ENCODE measurements at regions not wholly inside any gene's neighbourhood (a gene's known extent, or its start where the extent isn't known, plus 50 kb on each side); places are given as distances from the start of the nearest gene placed in this dataset.

DNA sequence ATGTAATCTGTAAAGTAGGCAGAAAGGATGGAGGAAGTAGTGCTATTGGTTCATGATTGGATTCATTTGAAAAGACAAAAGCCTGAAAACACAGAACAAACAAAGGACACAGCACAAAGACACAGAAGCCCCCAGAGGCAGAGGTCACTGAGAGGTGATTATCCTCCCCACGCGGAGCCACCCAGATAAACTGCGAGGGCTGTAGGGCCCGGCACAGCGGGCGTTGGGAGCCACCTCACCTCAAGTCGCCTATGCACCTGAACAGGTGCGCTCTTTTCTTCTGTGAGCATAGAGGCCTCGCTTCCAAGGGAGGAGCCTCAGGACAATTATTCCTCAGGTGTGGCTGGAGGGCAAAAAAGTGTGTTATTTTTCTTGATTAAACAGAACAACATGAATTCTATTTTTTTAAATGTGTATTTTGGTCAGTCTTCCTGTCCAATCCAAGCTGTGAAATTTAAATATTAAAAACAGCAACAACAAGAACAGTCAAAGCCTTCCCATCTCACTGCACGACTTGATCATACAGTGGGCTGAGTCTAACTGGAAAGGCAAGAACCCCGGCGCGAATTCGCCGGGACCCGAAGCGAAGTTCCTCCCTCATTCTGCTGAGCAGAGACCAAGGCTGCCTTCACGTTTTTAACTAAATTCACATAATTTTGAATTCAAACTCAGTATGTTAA, 205.3 kb downstream of the THBS2 start:
- no peak for DNase-seq (ENCODE audit: low read depth in 2 of 2, low spot score in 1 of 2)

GRCh38 chr6:169047345-169047744, 206.3 kb downstream of the THBS2 start:
- no peak for DNase-seq (ENCODE audit: low read depth in 2 of 2, low spot score in 1 of 2)

DNA sequence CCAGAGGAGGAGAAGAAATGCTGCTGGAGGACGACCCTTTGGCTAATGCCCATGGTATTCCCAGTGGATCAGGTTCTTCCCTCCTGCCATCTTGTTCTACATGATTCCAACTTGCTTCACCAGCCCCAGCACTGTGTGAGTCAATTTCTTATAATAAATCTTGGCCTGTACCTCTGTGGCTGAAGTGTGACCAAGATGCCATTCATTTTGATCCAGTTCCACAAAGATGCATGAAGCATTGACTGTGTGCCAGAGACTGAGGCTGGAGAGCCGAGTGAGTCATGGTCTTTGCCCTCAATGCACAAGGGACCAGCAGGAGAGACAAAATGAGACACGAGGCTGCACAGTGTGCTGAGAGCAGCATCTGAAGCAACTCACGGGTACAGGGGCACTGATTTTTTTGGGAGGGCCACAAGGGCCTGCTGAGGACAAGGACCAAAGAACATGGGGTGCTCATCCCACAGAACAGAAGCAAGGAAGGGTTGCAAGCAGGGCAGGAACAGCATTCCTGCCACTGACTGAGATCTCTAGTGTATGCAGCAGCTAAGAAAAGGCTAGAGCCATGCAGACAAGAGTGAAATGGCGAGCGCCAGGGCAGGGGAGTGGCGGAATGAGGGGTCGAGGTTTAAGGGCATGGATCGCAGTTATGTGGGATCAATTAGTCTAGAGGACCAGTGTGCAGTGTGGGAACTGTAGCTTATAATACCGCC, 207.0 kb downstream of the THBS2 start:
- DNase-seq (ENCODE audit: low read depth in 2 of 2, low spot score in 1 of 2), result no peak

GRCh38 chr6:169046021-169046420, 207.6 kb downstream of the THBS2 start:
- no peak for DNase-seq (ENCODE audit: low read depth in 2 of 2, low spot score in 1 of 2)

DNA sequence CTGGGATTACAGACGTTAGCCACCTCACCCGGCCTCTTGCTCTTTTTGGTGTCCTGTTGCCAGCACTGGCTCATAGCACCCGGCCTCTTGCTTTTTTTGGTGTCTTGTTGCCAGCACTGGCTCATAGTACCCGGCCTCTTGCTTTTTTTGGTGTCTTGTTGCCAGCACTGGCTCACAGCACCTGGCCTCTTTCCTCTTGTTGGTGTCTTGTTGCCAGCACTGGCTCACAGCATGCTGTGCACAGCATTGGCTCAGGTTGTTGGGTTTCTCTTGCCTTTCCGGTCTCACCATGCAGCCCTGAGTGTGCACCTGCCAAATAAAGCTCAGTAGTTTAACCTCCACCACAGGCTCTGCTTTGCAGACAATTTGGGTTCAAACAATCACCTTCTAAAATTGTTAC, 208.2 kb downstream of the THBS2 start:
- DNase-seq (ENCODE audit: low read depth in 2 of 2, low spot score in 1 of 2), result no peak

DNA sequence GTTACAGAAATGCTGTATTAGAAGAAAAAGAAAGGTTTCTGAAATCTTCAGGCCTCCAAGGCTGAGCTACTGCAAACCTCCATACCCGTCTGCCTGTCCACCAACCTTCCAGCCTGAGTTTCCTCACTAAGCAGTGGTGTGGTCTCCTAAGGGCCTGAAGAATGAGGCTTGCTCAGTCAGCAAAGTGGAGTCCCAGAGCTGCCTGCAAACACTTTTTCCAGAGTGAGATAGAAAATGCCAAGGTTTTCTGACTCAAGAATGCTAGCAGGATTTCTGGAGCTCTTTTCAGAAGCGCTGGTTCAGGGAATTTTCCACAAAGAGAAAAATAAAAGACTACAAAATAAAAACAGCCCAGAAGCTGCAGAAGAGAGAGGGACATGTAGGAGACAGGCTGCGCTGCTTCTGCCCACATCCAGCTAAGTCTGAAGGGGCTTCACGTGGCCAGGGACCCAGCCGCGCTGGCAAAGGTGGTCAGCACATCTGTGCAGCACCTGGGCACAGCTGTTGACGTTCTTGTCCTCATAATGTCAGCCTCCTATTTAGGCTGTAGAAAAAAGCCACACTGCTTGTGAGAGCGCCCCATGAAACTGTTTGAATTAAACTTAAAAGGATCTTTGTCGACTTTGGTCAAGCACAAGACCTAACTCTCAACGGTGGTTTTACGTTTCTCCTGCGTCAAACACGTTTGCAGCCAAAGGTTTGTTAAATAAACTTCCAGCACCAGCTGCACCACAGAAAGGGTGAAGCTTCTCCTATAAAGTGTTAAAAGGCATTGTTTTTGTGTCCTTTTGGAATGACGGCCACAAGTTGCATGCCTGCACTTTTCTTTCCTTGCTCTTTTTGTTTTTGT, 209.0 kb downstream of the THBS2 start:
- no peak for DNase-seq (ENCODE audit: low read depth in 2 of 2, low spot score in 1 of 2)

- DNase-seq (ENCODE audit: low read depth in 2 of 2, low spot score in 1 of 2), result no peak
Observed at GRCh38 chr6:169042061-169042460, 211.6 kb downstream of the THBS2 start.

- DNase-seq (ENCODE audit: low read depth in 2 of 2, low spot score in 1 of 2), result no peak
Observed at GRCh38 chr6:169041078-169041477, 212.6 kb downstream of the THBS2 start.

GRCh38 chr6:169038691-169039090, 215.0 kb downstream of the THBS2 start:
- DNase-seq (ENCODE audit: low read depth in 2 of 2, low spot score in 1 of 2), result no peak

DNA sequence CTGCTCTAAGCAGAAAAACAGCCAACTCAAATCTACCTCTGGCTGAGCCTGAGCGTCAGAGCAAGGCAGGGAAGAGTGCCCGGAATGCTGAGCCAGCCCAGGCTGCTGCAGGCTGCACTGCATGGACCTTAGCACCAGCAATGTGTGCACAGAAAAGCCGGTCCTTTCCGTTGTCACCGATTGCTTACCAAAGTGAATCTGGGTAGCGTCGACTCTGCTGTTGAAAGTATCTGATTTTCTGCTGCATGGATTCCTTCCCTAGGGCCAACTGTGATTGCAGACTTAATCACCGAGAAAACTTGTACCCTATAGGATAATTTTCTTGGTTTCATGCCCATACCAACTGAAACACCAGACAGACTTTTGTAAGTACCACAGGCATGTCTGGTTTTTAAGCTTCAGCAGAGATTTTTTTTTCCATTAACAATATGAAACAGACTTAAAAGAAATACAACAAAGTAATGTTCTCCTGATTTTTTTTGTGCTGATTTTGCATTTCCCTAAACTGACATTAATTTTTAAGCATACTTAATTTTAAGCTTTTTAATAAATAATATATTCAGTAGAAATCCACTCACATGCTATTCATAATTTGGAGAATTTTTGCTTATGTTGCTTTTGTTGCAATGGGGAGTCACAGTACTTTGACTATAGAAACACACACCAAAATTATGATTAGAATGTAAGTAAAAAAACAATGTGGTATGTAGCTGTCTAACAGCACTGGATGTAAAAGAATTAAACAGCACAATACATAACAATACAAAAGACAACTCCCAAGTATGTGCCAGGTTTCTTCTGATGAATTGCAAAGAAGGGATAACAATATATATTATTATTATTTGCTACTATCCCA, 218.0 kb downstream of the THBS2 start:
- DNase-seq (ENCODE audit: low read depth in 2 of 2, low spot score in 1 of 2), result no peak

DNA sequence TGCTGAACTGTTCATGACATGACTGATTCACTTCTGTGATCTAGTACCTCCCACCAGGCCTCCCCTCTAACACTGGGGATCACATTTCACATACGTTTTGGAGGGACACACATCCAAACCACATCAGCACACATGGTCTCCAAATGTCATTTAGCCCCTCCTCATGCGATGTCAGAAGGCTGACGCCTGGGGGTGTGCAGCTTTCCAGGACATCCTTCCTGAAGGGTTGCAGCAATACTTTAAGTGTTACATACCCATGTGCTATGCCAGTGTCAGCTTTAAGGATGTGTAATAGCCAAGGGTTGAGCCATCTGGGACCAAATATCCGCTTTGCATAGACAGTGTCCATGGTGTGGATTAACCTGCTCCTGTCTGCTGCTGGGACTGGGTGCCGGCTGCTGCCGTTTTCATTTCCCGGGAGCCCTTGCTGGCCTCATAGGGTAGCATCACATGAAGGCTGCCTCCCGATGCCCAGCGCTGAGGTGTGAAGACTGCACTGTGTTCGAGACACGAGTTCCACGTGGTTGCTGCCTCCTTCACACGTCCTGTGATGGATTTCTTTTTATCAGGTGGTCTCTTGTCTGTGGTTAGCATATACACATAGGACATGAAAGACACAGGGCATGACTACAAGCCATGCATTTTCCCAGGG, 219.0 kb downstream of the THBS2 start:
- no peak for DNase-seq (ENCODE audit: low read depth in 2 of 2, low spot score in 1 of 2)

DNA sequence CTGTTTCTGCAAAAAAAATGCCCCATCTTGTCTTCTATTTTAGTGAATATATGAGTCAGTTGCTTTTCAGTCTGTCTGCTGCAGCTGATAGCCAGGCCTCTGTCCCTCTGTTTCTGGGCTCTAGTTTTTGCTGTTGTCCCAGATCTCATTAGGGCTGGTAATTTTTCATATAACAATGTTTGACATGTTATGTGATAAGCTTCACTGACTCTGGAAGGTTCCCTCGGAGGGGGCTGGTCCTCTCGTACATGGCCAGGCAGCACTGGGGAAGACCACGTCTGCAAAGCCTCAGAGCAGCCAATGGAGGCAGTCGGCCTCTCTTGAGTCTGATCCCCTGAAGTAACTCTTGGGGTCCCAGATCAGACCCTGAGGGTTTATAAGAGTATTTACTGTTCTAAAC, 223.8 kb downstream of the THBS2 start:
- DNase-seq (ENCODE audit: low read depth in 2 of 2, low spot score in 1 of 2), result no peak

- DNase-seq (ENCODE audit: low read depth in 2 of 2, low spot score in 1 of 2), result no peak
Observed at GRCh38 chr6:169028343-169028742, 225.3 kb downstream of the THBS2 start.

GRCh38 chr6:169026175-169026574, 227.5 kb downstream of the THBS2 start:
- DNase-seq (ENCODE audit: low read depth in 2 of 2, low spot score in 1 of 2), result no peak

- no peak for DNase-seq (ENCODE audit: low read depth in 2 of 2, low spot score in 1 of 2)
Observed at GRCh38 chr6:169024047-169024660, 229.5 kb downstream of the THBS2 start.

DNA sequence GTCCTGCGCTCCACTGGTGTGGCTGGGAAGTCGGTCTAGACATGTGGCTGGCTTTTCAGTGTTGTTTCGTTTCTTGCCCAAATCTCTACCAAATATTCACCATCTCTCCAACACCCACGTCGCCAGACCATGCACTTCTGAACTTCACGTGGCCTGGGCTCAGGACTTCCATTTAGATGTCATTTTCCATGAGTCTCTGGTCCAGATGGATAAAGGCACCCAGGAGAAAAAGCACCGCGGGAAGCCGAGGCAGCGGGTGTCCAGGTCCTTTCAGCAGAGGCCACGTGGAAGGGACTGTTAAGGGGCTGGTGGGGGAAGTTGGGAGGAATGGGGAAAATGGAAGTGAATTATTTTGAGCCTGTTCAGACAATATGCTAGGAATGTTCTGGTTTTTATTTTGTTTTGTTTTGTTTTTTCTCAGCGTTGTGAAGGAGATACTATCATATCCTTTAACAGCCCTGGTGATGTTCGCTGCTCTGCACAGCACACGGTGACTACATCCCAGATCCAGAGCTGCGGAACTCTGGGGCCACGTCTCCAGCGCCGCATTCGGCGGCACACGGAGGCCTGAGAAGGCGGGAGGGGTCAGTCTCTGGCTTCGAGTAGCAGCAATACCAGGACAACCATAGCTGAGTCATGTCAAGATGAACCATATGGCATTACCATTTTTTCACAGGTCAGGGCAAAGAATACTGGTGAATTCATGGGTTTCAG, 230.3 kb downstream of the THBS2 start:
- no peak for DNase-seq (ENCODE audit: low read depth in 2 of 2, low spot score in 1 of 2)

GRCh38 chr6:169022079-169022478, 231.6 kb downstream of the THBS2 start:
- no peak for DNase-seq (ENCODE audit: low read depth in 2 of 2, low spot score in 1 of 2)

DNA sequence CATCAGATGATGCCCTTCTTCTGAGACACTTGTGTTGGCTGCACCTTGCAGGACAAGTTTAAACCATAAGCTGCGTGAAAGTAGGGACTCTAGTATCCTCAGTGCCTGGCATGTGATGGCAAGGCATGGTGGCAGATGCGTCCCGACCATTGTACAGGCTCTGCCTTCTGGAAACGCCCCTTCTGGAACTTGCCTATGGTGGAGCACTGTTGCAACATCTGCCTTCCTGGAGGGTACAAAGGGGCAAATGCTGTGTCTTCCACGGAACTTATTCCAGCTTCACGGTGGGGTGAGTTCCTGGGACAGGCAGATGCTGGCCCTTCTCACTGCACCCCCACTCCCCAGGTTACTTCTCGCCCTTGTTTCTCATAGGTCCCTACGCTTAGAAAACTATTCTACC, 232.8 kb downstream of the THBS2 start:
- DNase-seq (ENCODE audit: low read depth in 2 of 2, low spot score in 1 of 2), result no peak

GRCh38 chr6:169019727-169020491, 233.7 kb downstream of the THBS2 start:
- DNase-seq (ENCODE audit: low read depth in 2 of 2, low spot score in 1 of 2), result no peak

Measured in stimulated activated CD8-positive, alpha-beta memory T cell treated with anti-CD3 and anti-CD28 coated beads, Interleukin-4, amount 100 ng/mL, for 4 hours (primary cell).